ENCODE measurements at regions not wholly inside any gene's neighbourhood (a gene's known extent, or its start where the extent isn't known, plus 50 kb on each side); places are given as distances from the start of the nearest gene placed in this dataset.
"Not testable (repeated sequence)": the region's sequence is repeated elsewhere in the genome, so short reads cannot be mapped to it uniquely, and the experiment has no call there.

- no peak for DNase-seq (ENCODE audit: low read depth)
Observed at GRCh38 chr3:127440384-127440783, 150.1 kb downstream of the TPRA1 start.

- DNase-seq (ENCODE audit: low read depth) = no peak
Observed at GRCh38 chr3:127439621-127440020, 150.9 kb downstream of the TPRA1 start.

- no peak for DNase-seq (ENCODE audit: low read depth)
Observed at GRCh38 chr3:127438951-127439350, 151.1 kb upstream of the PRR20G start.

GRCh38 chr3:127438371-127438770 lies 150.5 kb upstream of the PRR20G start:
- DNase-seq (ENCODE audit: low read depth) = no peak

GRCh38 chr3:127435299-127435698 lies 147.5 kb upstream of the PRR20G start:
- DNase-seq (ENCODE audit: low read depth) = not testable (repeated sequence)

GRCh38 chr3:127431066-127431465 lies 143.2 kb upstream of the PRR20G start:
- DNase-seq (ENCODE audit: low read depth) = no peak

- no peak for DNase-seq (ENCODE audit: low read depth)
Observed at GRCh38 chr3:127428344-127428997, 140.6 kb upstream of the PRR20G start.

GRCh38 chr3:127427666-127428065 lies 139.8 kb upstream of the PRR20G start:
- no peak for DNase-seq (ENCODE audit: low read depth)

- no peak for DNase-seq (ENCODE audit: low read depth)
Observed at GRCh38 chr3:127427156-127427555, 139.3 kb upstream of the PRR20G start.

GRCh38 chr3:127426444-127427153 lies 138.8 kb upstream of the PRR20G start:
- no peak for DNase-seq (ENCODE audit: low read depth)

GRCh38 chr3:127425505-127426443 lies 137.9 kb upstream of the PRR20G start:
- DNase-seq (ENCODE audit: low read depth) = no peak

GRCh38 chr3:127424766-127425504 lies 137.1 kb upstream of the PRR20G start:
- DNase-seq (ENCODE audit: low read depth) = no peak

GRCh38 chr3:127423856-127424765 lies 136.3 kb upstream of the PRR20G start:
- no peak for DNase-seq (ENCODE audit: low read depth)

GRCh38 chr3:127422663-127423375 lies 135.0 kb upstream of the PRR20G start:
- no peak for DNase-seq (ENCODE audit: low read depth)

- no peak for DNase-seq (ENCODE audit: low read depth)
Observed at GRCh38 chr3:127421943-127422662, 134.3 kb upstream of the PRR20G start.

- no peak for DNase-seq (ENCODE audit: low read depth)
Observed at GRCh38 chr3:127420829-127421228, 133.0 kb upstream of the PRR20G start.

- DNase-seq (ENCODE audit: low read depth) = no peak
Observed at GRCh38 chr3:127419641-127420553, 132.1 kb upstream of the PRR20G start.

- no peak for DNase-seq (ENCODE audit: low read depth)
Observed at GRCh38 chr3:127419182-127419581, 131.3 kb upstream of the PRR20G start.

Data from non-pigmented ciliary epithelial cell (primary cell).